K562 (cell line): ENCODE measurements at regions not wholly inside any gene's neighbourhood (a gene's known extent, or its start where the extent isn't known, plus 50 kb on each side); places are given as distances from the start of the nearest gene placed in this dataset.

Experiments
- ATAC-seq: fragments of 200-7000 bp; cut with Tn5 transposase; 3 replicates; pipeline ENCODE4 v1.9.1; 2020; ENCODE audit warnings: moderate library complexity
- BruUV-seq: library from RNA; stranded (reverse); fragments of 400-500 nt; replicated peaks from 2 replicates; lab custom pipeline; 2021; lab: Mats Ljungman, UMichigan
- CTCF ChIA-PET: fragments of 300-600 bp; formaldehyde crosslinking; extraction: SDS; loops from one replicate; lab custom pipeline; 2021; ENCODE audit warnings: low intra/inter-chr PET ratio; lab: Yijun Ruan, JAX
- POLR2A ChIA-PET: fragments of 300-600, 350-650 bp; sonication (Branson Sonifier 250); formaldehyde crosslinking; extraction: SDS; loops from one replicate; lab custom pipeline; 2021; ENCODE audit warnings: antibody characterized with exemption, inconsistent platforms; lab: Yijun Ruan, JAX
- DNase-seq, 4 experiments: peaks; one replicate each; pipeline versions ENCODE4 v3.0.0 to v3.0.0-alpha.2; 2011 to 2018; ENCODE audit warnings: low spot score in 3 of 4, mixed read lengths in 3 of 4; ENCODE audit errors: extremely low read depth in 1 of 4
- FAIRE-seq: peaks from 2 replicates; lab custom pipeline; 2011; peaks lifted over from hg19 to GRCh38; lab: Jason Lieb, UNC
- H2AFZ ChIP-seq: 2 replicates; pipeline ENCODE4 v1.6.0; 2011; ENCODE audit warnings: low read depth, low read length, control low read depth, inconsistent platforms
- H3K27ac ChIP-seq: fragments of 200-600 bp; 3 replicates; pipeline ENCODE4 v1.8.0; 2011; ENCODE audit warnings: low read depth, mild to moderate bottlenecking, control low read depth, inconsistent platforms, low read length, moderate library complexity, mixed read lengths; ENCODE audit errors: extremely low read depth
- H3K27me3 ChIP-seq, 2 experiments: fragments of 300-600 bp in 1 of 2; 2 replicates in 1 of 2; 3 replicates in 1 of 2; pipeline versions ENCODE4 v1.6.0 to v1.8.0; 2011; ENCODE audit warnings: inconsistent platforms in 2 of 2, low read length in 2 of 2, mild to moderate bottlenecking in 1 of 2, mixed read lengths in 1 of 2, moderate library complexity in 1 of 2; ENCODE audit not compliant: control insufficient read depth in 2 of 2, insufficient read depth in 2 of 2
- H3K36me3 ChIP-seq: fragments of 300-600 bp; 3 replicates; pipeline ENCODE4 v1.8.0; 2011; ENCODE audit warnings: mild to moderate bottlenecking, low read length, inconsistent platforms; ENCODE audit not compliant: control insufficient read depth, insufficient read depth
- H3K4me1 ChIP-seq, 2 experiments: fragments of 200-600 bp in 1 of 2; replicated peaks in 1 of 2; 2 replicates in 1 of 2; 3 replicates in 1 of 2; pipeline versions ENCODE4 v1.5.1 to v1.8.0; 2011; ENCODE audit warnings: inconsistent platforms in 2 of 2, low read length in 2 of 2, mild to moderate bottlenecking in 1 of 2, mixed read lengths in 1 of 2, moderate library complexity in 1 of 2; ENCODE audit not compliant: control insufficient read depth in 2 of 2, insufficient read depth in 2 of 2
- H3K4me2 ChIP-seq: 2 replicates; pipeline ENCODE4 v1.6.1; 2011; ENCODE audit warnings: low read length, control low read depth, inconsistent platforms, mixed read lengths; ENCODE audit not compliant: insufficient read depth
- H3K4me3 ChIP-seq: fragments of 200-600 bp; sonication (generic), shearing (Covaris generic); 2 replicates; pipeline ENCODE4 v1.5.1; 2016; ENCODE audit warnings: control low read depth, inconsistent platforms
- H3K79me2 ChIP-seq: fragments of 200-600 bp; 3 replicates; pipeline ENCODE4 v1.8.0; 2011; ENCODE audit warnings: low read length, inconsistent platforms; ENCODE audit not compliant: control insufficient read depth, insufficient read depth
- H3K9ac ChIP-seq, 2 experiments: 2 replicates each; pipeline versions ENCODE4 v1.6.0 to v1.6.1; 2011; ENCODE audit warnings: low read depth in 2 of 2, low read length in 2 of 2, control low read depth in 1 of 2, inconsistent platforms in 1 of 2, mild to moderate bottlenecking in 1 of 2, mixed read lengths in 1 of 2; ENCODE audit not compliant: insufficient read depth in 1 of 2
- H3K9me1 ChIP-seq: one replicate; pipeline ENCODE4 v1.6.0; 2011; ENCODE audit warnings: inconsistent platforms, mild to moderate bottlenecking, low read length, moderate library complexity; ENCODE audit not compliant: control insufficient read depth, insufficient read depth
- H3K9me3 ChIP-seq: replicated peaks from 2 replicates; pipeline ENCODE4 v1.5.1; 2011; ENCODE audit warnings: low read depth, low read length, inconsistent platforms; ENCODE audit not compliant: control insufficient read depth, insufficient read depth
- H4K20me1 ChIP-seq: replicated peaks from 2 replicates; pipeline ENCODE4 v1.6.1; 2011; ENCODE audit warnings: low read length, inconsistent platforms, mixed read lengths; ENCODE audit not compliant: control insufficient read depth, insufficient read depth
- BRD4 ChIP-seq: fragments of 200-600 bp; sonication (generic); IDR thresholded peaks from 2 replicates; pipeline ENCODE4 v1.6.1; 2017; ENCODE audit warnings: inconsistent platforms
- CBX1 ChIP-seq: sonication (generic); IDR thresholded peaks from 2 replicates; pipeline ENCODE4 v1.6.1; 2016; ENCODE audit warnings: antibody characterized with exemption, low read depth, mild to moderate bottlenecking
- DMBX1 ChIP-seq: fragments of 250-450 bp; sonication (Bioruptor Pico); IDR thresholded peaks from 2 replicates; pipeline ENCODE4 v1.8.0; 2022; ENCODE audit warnings: inconsistent platforms, mild to moderate bottlenecking, moderate library complexity, borderline replicate concordance
- GABPB2 ChIP-seq: fragments of 250-450 bp; sonication (Bioruptor Pico); conservative IDR thresholded peaks from 2 replicates; pipeline ENCODE4 v1.5.1; 2021; ENCODE audit warnings: mild to moderate bottlenecking
- HMG20A ChIP-seq: fragments of 450-650 bp; formaldehyde crosslinking; conservative IDR thresholded peaks from 2 replicates; pipeline ENCODE4 v1.4.0; 2020; ENCODE audit warnings: mild to moderate bottlenecking, mixed read lengths
- JUN ChIP-seq, 2 experiments: sonication (generic) in 1 of 2; formaldehyde crosslinking in 1 of 2; IDR thresholded peaks; 2 replicates each; pipeline versions ENCODE4 v1.6.1 to v1.8.0; 2012 to 2022; ENCODE audit warnings: borderline replicate concordance in 2 of 2, mild to moderate bottlenecking in 2 of 2, improper control_type of control experiment in 1 of 2, low read depth in 1 of 2, low read length in 1 of 2, missing genetic modification reagents in 1 of 2
- MYBL2 ChIP-seq, 2 experiments: fragments of 450-650 bp in 1 of 2; sonication (generic) in 1 of 2; formaldehyde crosslinking in 1 of 2; IDR thresholded peaks; 2 replicates each; pipeline versions ENCODE4 v1.6.1 to v1.8.1; 2017 to 2022; ENCODE audit warnings: borderline replicate concordance in 1 of 2, inconsistent platforms in 1 of 2, low read depth in 1 of 2, mild to moderate bottlenecking in 1 of 2, missing genetic modification reagents in 1 of 2, moderate library complexity in 1 of 2
- NFE2 ChIP-seq: IDR thresholded peaks from 2 replicates; pipeline ENCODE4 v1.6.1; 2014; ENCODE audit warnings: antibody characterized with exemption, low read depth
- NFIC ChIP-seq: fragments of 450-650 bp; IDR thresholded peaks from 2 replicates; pipeline ENCODE4 v1.6.1; 2017; ENCODE audit warnings: mild to moderate bottlenecking, inconsistent platforms
- SMAD4 ChIP-seq: fragments of 250-450 bp; sonication (Bioruptor Pico); conservative IDR thresholded peaks from 2 replicates; pipeline ENCODE4 v1.8.0; 2021; ENCODE audit warnings: inconsistent platforms, mild to moderate bottlenecking, moderate library complexity
- ZNF184 ChIP-seq: sonication (generic); formaldehyde crosslinking; IDR thresholded peaks from 2 replicates; pipeline ENCODE4 v1.5.0; 2020; ENCODE audit warnings: missing genetic modification reagents
- ZNF212 ChIP-seq: fragments of 450-650 bp; formaldehyde crosslinking; IDR thresholded peaks from 2 replicates; pipeline ENCODE4 v1.4.0; 2020; ENCODE audit warnings: mild to moderate bottlenecking
- ZNF785 ChIP-seq: fragments of 250-450 bp; sonication (Bioruptor Pico); IDR thresholded peaks from 2 replicates; pipeline ENCODE4 v1.4.0; 2020; ENCODE audit warnings: mild to moderate bottlenecking
- ZNF830 ChIP-seq: fragments of 250-450 bp; sonication (Bioruptor Pico); IDR thresholded peaks from 2 replicates; pipeline ENCODE4 v1.5.0; 2021; ENCODE audit warnings: mild to moderate bottlenecking
- WGBS: fragments of 100-300 bp; shearing (Covaris generic); methylation state at CpG from one replicate; pipeline ENCODE4 v1.1.6; 2016; ENCODE audit warnings: low coverage, mixed read lengths; ENCODE audit not compliant: insufficient coverage; ENCODE audit errors: missing lambda C conversion rate; 5-methylcytosine and 5-hydroxymethylcytosine counted together
- in situ Hi-C: fragments of 300-500 bp; cut with MboI; formaldehyde crosslinking; loops from 4 replicates; pipeline ENCODE4 v1.15.0; 2018; ENCODE audit warnings: inconsistent platforms, mixed read lengths
- intact Hi-C: fragments of 100-400 bp; cut with micrococcal nuclease; formaldehyde crosslinking; loops from 2 replicates; pipeline ENCODE4 v1.14.2; 2022
- TF ChIP-seq, protein P1 (sequence below): fragments of 450-650 bp; IDR thresholded peaks from 2 replicates; pipeline ENCODE4 v1.6.1; 2017; ENCODE audit warnings: mild to moderate bottlenecking, moderate library complexity

DNA sequence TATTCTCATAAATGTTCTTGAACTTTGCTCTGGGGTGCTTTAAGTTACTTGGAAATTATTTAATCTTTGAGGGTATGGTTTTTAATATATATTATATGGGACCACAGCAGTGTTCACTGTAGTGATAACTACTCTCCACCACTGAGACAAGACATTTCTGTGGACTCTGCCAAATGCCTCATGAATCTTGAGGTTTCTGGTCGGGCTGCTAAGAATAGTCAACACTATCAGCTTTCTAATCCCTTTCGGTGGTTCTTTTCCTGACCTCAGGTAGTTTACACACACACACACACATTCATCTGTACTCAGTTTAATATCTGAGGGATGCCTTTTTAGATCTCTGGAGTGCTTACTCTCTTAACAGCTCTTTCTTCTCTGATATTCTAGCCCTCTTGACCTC, 500.7 kb downstream of the MAFB start (continued):
- no peak for TF ChIP-seq DMBX1
- no peak for TF ChIP-seq NFE2
- TF ChIP-seq SMAD4 (CRISPR knock-in tag) = no peak
- no peak for TF ChIP-seq ZNF830 (CRISPR knock-in tag)
- TF ChIP-seq MYBL2 (IDR thresholded peaks at IDR 0.05; ENCODE audit: low read depth) = no peak
- TF ChIP-seq MYBL2 (CRISPR knock-in tag; IDR thresholded peaks at IDR 0.05; ENCODE audit: borderline replicate concordance) = no peak
- TF ChIP-seq ZNF212 (CRISPR knock-in tag) = no peak

- no TSS peak for BruUV-seq
- H2AFZ ChIP-seq = no peak overlapping the region
- H3K27ac ChIP-seq = no peak overlapping the region
- ChIA-PET CTCF (no interaction called here), POLR2A (no interaction called here)
- FAIRE-seq (no peak), ATAC-seq (no peak), DNase-seq (no peak)
- WGBS = 0% methylated on average over 2 of the region's 2 CpGs
- no peak overlapping the region for H3K4me2 ChIP-seq
- no peaks in the 10 kb centered on the region for H3K9me3 ChIP-seq
- no peaks in the 10 kb centered on the region for H3K36me3 ChIP-seq
- intact Hi-C loops = no loop called here
- no peaks in the 10 kb centered on the region for H3K4me1 ChIP-seq
- in situ Hi-C loops = no loop called here
- H3K9me1 ChIP-seq = no peaks in the 10 kb centered on the region
- TF ChIP-seq BRD4 (no peak), HMG20A (CRISPR knock-in tag) (no peak), ZNF184 (CRISPR knock-in tag) (no peak), MYBL2 (IDR thresholded peaks at IDR 0.05; ENCODE audit: low read depth) (no peak), MYBL2 (CRISPR knock-in tag; IDR thresholded peaks at IDR 0.05; ENCODE audit: borderline replicate concordance) (no peak), JUN (IDR thresholded peaks at IDR 0.05; ENCODE audit: borderline replicate concordance, low read depth, low read length) (no peak), JUN (CRISPR knock-in tag; IDR thresholded peaks at IDR 0.05; ENCODE audit: borderline replicate concordance) (no peak), ZNF785 (CRISPR knock-in tag) (no peak), NFIC (no peak), CBX1 (no peak), GABPB2 (CRISPR knock-in tag) (no peak)
- TF ChIP-seq, protein P1, sequence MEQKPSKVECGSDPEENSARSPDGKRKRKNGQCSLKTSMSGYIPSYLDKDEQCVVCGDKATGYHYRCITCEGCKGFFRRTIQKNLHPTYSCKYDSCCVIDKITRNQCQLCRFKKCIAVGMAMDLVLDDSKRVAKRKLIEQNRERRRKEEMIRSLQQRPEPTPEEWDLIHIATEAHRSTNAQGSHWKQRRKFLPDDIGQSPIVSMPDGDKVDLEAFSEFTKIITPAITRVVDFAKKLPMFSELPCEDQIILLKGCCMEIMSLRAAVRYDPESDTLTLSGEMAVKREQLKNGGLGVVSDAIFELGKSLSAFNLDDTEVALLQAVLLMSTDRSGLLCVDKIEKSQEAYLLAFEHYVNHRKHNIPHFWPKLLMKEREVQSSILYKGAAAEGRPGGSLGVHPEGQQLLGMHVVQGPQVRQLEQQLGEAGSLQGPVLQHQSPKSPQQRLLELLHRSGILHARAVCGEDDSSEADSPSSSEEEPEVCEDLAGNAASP = no peak
- H3K79me2 ChIP-seq = no peaks in the 10 kb centered on the region
- no peaks in the 10 kb centered on the region for H4K20me1 ChIP-seq
- no peaks in the 10 kb centered on the region for H3K27me3 ChIP-seq
- no peak overlapping the region for H3K4me3 ChIP-seq
- H3K9ac ChIP-seq = no peak overlapping the region
These were observed 502.2 kb downstream of the MAFB start for GRCh38 chr20:40186826-40187225.
